NCI-H2029 (cell line): ENCODE measurements at regions not wholly inside any gene's neighbourhood (a gene's known extent, or its start where the extent isn't known, plus 50 kb on each side); places are given as distances from the start of the nearest gene placed in this dataset.
A peak's percentile ranks its signal among the peaks of the same experiment; 100 is the strongest.

Experiments
- DNase-seq: peaks from one replicate; lab custom pipeline; 2025; lab: John Stamatoyannopoulos, UW

GRCh38 chr5:143693651-143694252, 118.2 kb upstream of the HMHB1 start:
- DNase-seq = no peak

DNA sequence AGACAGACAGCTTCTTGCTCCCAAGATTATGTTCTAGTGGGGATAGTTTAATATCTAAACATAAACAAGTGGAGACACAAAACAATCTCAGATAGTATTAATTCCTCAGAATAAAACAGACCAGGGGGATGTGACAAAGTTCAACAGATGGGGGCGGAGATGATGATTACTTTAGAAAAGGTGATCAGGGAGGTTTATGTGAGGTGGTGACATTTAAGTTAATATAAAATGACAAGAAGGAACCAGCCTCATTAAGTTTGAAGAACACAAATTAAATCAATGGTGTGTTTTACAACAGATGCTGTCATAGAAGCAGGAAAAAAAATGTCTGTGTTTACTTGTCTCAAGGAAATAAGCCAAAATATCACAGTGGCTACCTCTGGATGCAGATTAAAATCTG, 119.6 kb upstream of the HMHB1 start:
- no peak for DNase-seq

- no peak for DNase-seq
These were observed 120.0 kb upstream of the HMHB1 start for GRCh38 chr5:143691945-143692290.

- DNase-seq = no peak
These were observed 120.5 kb upstream of the HMHB1 start for GRCh38 chr5:143691287-143691944.

DNA sequence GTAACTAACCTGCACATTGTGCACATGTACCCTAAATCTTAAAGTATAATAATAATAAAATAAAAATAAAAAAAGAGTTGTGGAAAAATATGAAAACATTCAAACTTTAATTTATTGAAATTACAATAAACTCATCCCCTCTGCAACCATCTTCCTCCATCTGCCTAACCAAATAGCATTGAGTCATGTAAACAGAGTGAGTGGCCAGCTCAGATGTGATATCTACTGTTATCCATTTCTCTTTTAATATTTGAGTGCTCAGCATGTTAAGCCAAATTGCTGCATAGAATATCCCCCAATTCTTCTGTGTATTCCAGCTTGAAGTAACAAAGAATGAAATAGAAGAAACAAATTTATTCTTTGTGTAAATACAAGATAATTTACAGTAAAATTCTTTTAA, 124.4 kb upstream of the HMHB1 start:
- no peak for DNase-seq

DNA sequence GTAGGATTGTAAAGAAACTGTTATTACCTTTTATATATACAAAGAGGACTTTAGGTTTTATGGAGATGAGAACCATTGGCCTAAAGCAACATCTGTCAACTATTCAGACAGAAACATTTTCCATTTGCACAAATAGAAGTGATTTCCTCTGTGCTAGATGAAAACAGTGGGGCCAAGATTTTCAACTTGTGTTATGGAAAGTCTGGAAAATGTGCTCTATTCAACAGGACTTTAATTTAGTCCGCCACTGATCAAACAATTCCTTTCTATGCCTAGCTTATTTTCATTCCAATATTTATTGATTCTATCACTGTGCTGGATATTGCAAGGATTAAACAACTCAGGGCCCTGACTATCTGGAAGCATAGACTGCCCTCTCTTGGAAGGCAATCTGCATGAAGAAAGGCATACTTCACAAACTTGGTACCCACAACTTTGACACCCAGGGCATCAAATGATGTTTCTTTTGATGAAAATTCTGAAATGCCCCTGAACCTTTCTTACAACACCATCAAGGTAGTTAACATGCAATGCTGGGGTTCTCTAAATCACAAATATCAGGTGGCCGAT, 126.6 kb upstream of the HMHB1 start:
- no peak for DNase-seq

DNA sequence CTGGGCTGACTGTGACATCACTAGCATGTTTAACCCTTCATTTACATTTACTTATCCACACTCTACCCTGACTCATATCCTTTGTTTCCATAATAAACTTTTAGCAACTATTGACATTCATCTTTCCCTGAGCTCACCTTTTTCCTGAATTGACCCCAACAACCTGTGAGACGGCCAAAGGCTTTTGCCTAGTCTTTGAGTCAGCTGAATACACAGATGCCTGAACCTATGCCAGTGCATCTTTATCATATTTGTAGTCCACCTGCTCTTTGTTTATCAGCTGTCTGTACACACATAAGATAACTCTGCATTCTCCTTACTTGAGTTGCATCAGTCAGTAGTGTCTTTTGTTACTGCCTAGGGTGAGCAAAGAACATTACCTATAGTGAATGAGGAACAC, 128.5 kb upstream of the HMHB1 start:
- DNase-seq = no peak

GRCh38 chr5:143682929-143683386, 129.0 kb upstream of the HMHB1 start:
- DNase-seq = no peak

DNA sequence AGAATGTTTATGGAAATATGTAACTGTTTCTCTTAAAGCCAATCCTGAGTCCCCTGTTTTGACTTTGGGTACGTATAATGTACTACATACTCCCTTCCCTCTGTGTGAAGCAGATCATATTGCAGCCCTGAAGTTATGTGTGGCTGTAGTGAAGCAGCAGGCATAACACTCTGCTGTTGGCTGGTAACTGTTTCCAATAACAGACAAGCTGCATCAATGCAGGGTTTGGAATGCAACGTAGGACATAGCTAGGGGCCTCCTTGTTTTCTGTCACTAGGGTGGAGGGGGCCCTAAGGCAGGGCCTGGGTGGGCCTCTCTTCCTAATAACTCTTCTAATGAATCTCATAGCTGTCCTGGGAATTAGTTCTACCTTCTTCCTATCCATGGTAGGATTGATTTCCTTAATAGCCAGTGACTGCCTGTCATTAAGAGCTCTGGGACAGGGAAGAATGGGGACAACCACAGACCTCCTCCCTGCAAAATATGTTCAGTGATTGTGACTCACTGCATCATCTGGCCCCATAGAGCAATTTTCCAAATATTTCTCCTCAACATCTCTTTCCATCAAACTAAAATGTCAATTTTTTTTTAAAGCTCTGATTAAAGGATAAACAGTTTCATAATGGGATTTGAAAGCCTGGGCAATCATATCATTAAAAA, 129.6 kb upstream of the HMHB1 start:
- no peak for DNase-seq

- no peak for DNase-seq
These were observed 131.2 kb upstream of the HMHB1 start for GRCh38 chr5:143680672-143681259.

DNA sequence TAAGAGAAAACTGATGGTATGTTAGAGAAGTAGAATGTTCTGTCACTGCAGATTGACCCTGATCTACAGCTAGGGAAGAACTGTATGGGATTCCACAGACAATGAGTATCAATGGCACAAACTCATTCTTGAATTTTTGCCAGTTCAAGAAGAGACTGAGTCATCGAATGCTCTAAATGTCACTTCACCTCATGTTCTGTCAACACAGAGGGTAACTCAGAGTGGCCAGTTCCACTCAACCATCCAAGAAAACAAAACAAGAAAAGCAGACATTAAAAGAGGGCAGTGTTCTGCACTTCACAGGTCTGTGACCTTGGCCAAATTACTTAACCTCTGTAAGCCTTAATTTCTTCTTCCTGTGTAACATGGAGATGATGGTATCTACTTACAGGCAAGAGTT, 132.2 kb upstream of the HMHB1 start:
- DNase-seq = peak; percentile 54

- DNase-seq = no peak
These were observed 133.6 kb upstream of the HMHB1 start for GRCh38 chr5:143678148-143678905.

DNA sequence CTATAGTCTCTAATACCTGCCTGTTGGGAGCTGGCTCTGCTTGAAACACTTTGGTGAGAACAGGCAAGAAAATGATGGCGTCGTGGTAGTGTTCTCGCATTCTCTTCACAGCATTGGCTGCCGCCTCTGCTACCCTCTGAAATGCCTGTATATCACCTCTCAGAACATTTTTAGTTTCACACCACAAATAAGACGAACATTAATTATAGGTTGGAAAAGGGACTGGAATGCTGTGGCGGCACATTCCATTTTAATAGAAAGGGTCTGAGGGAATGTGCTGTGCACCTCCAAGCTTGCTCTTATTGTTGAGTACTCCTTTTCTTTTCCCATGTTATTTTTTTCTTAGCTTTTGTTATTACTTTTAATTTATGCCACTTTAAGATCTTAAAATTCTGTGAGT, 134.6 kb upstream of the HMHB1 start:
- no peak for DNase-seq

GRCh38 chr5:143676802-143677201, 135.2 kb upstream of the HMHB1 start:
- DNase-seq = peak; percentile 39

GRCh38 chr5:143674469-143674786, 137.5 kb upstream of the HMHB1 start:
- no peak for DNase-seq

DNA sequence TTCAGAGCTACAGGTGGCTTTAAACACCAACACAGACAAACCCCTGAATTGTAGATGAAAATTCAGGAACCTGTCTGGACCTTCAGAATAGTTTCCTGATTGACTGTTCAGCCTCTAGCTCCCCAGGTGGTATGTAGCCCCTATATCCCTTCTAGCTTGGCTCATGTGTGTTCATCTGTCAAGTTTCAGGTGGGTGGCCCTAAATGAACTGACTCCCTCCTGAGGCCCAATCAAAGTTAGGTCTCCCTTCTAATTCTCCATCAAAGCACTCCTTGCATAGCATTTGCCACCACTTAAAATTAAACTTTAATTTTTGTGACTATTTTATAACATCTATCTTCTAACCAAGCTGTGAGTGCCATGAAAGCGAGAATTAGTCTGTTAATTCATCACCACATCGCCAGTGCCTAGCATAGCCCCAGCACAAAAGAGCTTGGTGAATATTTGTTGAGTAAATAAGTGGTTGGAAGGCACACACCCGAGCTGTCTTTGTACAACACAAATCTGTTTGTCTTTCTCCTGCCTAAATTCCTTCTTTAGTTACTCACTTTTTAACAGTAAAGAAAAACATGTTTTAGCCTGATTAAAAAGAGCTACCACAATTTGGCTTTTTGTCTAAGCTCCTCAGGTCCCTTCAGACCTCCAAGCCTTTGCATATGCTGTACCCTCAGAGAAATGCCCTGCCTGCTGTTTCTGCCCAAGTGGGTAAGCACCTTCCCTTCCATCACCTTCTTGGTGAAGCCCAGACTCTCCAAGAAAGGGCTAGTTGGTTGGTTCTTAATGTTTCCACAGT, 138.1 kb upstream of the HMHB1 start:
- DNase-seq = no peak

GRCh38 chr5:143672806-143673205, 139.2 kb upstream of the HMHB1 start:
- DNase-seq = no peak

DNA sequence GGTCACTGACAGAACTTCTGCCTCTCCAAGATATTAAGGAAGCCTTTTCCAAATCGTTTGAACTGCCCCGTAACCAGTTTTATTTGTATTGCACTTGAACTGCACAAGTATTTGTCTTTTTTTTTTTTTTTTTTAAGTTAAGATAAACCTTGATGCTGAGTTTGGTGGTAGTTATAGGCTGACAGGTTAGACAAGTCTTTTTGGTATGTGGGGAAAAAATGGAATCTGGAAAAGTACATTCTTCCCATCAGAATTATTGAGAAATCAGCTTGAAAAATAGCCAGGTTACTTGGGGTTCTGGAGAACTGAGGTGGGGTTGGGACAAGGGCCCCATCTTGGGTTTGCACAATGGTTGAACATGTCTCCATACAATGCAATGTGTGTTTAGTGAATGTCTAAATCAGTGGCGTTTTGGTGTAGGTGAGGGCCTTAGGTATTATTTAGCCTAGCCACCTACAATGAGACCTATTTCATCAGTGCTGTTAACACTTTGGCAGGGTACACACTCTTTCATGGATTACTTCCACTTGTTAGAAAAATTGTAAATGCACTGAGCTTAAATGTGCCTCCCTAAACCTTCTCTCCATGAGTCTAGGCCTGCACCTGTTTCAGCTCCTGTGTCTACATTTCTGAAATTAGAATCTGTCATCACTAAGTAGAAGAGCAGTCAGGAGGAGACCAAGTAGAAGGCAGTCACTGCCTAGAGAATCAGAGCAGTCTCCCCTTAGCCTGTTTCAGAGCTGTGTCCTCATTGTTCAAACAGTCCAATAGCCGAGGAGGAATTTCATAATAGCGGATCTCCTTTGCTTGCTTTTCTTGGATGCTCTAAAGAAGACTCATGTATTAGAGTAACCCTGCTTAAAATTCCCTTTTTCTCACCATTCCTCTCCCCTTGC, 140.0 kb upstream of the HMHB1 start:
- no peak for DNase-seq

DNA sequence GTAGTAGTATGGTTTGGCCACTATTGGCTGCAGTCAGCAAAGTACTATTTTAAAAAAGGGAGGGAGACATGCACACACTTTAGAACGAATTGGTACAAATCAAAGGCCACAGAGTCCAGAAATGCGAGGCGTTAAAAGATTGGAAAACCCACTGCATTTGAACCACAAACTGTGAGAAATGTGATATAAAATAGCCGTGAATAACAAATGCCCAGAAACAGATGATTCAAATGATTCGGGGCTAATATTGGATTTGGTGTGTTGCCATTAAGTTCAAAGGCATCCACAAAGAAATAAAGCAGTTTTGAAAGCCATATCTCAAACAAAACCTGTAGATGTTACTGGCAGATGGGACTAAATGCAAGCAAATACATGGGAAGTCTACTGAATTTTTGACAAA, 140.9 kb upstream of the HMHB1 start:
- no peak for DNase-seq

DNA sequence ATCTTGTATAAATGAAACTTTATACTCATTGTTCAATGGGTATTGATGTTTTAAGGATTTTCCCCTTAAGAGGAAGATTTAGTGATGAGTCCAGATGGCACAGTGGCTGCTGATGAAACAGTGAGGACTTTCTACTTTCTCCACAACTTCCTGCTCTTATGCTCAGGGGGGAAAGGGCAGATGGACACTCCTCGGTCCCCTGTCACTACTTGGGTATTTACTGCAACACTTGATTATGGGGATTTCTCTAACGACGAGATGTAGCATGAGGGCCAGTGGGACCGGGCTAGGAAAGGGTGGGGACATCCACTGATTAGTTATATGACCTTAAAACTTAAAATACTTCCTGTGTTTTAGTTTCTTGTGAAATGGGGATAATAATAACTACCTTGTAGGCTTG, 146.1 kb upstream of the HMHB1 start:
- DNase-seq = no peak
